T-helper 2 cell treated with Interferon-gamma antibody and Interleukin-4, amounts not matched to agents 100 ng/mL and 5 ng/mL, for 36 hours (primary cell): ENCODE measurements at regions not wholly inside any gene's neighbourhood (a gene's known extent, or its start where the extent isn't known, plus 50 kb on each side); places are given as distances from the start of the nearest gene placed in this dataset.
"Not testable (repeated sequence)": the region's sequence is repeated elsewhere in the genome, so short reads cannot be mapped to it uniquely, and the experiment has no call there.

Experiments used
- intact Hi-C: fragments of 100-400 bp; cut with micrococcal nuclease; formaldehyde crosslinking; loops from one replicate; pipeline ENCODE4 v1.15.1; 2023

DNA sequence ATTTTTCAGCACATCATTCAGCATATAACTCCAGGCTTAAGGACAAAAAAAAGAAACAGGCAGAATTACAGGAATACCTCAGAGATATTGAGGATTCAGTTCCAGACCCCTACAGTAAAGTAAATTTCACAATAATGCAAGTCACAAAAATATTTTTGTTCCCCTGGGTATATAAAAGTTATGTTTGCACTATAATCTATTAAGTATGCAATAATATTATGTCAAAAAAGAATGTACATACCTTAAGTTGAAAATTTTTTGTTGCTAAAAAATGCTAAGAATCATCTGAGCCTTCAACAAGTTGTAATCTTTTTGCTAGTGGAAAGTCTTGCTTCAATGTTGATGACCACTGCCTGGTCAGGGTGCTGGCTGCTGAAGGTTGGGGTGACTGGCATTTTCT, 2532.5 kb downstream of the ARAP2 start:
- intact Hi-C loops: no loop called here

DNA sequence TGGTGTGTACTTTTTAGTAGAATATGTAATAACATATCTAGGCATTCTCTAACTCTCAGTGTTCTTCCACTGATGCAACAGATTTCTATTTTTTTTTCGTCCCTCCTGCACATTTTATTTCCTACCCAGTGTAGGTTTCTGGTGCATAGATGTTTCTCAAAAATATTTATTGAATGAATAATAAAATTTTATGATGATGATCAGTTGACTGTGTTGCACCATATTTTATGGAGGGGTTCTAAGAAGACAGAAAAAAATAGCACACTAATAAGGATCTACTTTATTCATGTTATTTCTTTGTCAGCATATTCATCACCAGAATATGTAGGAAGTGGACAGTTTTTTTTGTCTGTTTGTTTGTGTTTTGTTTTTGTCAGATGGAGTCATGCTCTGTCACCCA, 2529.3 kb downstream of the ARAP2 start:
- intact Hi-C loops: no loop called here

DNA sequence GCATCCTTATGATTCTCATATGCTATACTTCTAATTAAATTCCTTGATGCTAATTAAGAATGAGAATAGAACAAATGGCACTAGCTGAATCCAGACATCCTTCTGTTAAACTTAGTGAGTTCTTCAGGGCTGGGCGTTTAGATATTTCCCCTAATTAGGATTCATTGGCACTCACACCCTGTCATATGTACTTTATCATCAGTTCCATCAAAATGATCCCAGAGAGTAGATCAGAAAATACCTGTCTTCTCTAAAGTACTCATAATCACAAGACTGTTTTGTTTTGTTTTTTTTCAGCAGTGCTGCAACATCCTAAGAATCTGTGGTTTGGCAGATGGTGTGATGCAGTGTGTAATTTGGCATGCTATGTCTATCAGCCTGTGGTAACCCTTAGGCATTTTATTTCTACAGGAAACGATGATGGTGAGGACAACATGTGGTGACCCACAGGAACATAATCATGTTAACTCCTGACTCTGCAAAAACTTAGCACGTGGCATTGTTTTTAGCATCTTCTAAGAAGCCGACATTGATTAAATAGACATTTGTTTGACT, 2528.4 kb downstream of the ARAP2 start:
- intact Hi-C loops: no loop called here

DNA sequence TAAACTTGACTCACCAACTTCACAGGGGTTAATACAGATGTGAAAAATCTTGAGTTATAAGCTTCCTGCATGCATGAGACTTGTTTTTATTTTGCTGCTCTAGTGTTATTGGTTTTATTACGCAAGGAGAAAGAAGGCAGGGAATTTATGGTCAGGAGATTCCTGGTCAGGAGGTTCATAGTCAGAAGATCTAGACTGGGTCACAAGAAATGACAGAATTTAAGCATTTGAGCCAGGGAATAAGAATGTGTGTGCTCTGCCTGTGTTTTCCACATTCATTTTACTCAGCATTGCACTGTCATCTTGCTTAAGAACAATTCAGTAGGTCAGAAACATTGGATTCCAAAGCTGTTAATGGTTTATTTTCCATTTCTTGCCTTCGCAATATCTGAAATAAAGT, 2522.1 kb downstream of the ARAP2 start:
- intact Hi-C loops: no loop called here

DNA sequence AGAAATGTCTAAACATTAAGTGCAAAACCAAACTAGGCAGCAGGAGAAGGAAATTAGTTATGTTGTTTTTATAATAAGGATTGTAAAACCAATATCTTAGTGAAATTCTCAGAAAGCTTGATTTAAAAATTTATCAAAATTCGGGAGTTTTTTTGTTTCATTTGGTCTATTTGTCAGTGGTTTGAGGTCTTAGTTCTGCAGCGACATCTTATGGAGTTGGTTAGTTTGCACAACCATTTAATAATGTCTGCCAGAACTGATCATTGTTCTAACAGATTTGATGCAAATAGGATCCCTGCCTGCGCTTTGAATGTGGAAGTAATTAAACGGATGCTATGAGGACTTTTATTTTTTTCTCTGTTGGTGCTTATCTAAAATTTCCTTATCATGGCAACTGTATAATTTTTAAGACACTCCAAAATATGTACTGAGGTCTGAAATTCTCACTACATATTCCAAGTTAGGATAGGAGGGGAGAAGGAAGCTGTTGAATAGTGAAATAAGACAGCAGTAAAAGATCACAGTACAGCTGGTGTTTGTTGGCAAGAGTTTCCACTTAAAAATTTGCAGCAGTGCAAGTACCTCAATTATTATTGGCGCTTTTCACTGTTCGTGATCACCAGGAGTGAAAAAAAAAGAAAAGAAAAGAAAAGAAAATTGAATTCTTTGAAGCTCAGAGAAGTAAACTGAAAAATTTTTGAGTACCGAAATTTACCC, 2521.4 kb downstream of the ARAP2 start:
- intact Hi-C loops: no loop called here

DNA sequence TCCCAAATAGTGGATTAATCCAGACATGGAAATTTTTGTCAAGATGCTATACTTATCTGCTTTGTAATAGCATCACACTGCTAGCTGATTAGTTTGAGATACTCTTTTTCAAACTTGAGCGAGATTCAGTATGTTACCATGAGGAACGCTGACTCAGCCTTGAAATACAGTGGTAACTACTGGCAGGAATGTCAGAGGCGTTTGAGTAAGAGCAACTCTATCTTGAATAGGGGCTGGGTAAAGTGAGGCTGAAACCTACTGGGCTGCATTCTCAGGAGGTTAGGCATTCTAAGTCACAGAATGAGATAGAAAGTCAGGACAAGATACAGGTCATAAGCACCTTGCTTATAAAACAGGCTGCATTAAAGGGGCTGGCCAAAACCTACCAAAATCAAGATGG, 2519.6 kb downstream of the ARAP2 start:
- intact Hi-C loops: no loop called here

DNA sequence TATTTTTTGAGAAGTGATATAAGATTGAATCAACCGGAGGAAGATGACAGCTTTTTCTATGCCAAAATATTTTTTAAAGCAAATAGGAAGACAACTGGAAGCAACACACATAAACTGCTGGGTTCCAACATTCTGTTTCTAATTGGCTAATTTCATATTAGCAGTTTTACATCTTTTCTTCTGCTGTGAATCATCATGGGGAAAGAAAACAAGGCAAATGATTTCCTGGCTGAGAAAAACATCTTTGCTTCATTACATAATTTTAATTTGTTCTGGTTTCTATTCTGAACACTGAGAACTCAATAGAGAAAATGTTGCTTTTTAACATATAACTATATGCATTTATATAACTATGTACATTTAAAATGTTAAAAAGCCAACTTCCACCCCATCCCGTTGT, 2518.5 kb downstream of the ARAP2 start:
- intact Hi-C loops: no loop called here

DNA sequence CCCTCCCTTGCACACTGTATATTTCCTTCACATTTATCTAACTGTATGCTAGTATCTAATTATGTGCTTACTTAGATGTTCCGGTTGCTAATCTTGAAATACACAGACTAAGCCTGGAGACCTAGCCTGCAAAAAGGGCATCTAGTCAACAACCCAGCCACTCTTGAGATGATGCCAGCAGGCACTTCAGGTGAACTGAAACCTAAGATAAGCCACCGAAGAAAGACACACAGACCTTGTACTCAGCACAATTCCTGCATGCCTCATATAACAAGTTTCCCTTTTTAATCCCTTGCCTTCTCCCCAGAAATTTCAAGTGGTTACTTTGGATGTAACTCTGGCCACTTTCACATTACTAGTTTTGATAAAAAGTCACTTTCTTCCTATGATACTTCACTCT, 2506.6 kb downstream of the ARAP2 start:
- intact Hi-C loops: no loop called here

DNA sequence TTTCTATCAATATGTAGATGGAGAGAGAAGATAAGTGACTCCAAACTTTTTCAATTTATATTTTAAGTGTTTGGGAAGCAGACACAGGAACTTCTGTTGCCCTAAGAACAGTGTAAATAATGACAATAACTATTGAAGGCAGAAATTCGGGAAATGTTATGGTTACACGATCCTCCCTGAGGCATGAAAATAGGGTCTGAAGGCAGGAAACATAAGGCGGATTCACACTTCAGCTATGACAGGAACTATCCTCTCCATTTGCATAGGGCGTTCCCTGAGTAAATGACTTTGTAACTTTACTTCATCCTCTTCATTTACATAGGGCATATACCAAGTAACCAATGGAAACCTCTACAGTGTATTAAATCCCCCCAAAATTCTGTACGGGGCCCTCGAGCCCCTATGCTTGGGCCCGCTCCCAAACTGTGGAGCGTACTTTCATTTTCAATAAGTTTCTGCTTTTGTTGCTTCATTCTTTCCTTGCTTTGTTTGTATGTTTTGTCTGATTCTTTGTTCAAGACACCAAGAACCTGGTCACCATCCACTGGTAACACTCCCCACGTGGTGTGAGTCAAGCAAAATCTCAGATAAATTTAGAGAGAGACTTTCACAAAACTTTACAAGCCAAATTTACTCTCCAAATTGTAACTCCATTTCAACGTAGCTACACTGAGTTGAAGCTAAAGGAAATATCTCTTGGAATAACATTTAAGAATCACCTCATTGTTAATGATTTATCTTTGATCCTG, 2504.3 kb downstream of the ARAP2 start:
- intact Hi-C loops: no loop called here

DNA sequence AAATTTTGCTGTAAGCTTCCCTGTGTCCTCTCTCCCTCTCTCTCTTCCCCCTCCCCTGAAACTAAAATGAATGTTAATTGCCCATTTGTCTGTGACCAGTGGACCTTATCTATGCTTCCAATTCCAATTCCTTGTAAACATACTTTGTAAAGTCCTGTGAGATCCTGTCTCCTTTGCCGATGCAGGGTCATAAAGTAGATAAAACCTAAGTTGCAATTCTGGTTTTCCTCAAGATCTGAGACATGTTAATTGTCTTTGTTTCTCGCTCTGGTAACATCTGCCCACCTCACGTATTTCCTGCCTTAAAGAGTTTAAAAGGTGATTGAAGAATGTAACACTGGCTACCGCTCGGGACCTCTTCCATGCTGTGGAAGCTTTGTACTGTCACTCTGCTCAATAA, 2503.4 kb downstream of the ARAP2 start:
- intact Hi-C loops: not testable (repeated sequence)

DNA sequence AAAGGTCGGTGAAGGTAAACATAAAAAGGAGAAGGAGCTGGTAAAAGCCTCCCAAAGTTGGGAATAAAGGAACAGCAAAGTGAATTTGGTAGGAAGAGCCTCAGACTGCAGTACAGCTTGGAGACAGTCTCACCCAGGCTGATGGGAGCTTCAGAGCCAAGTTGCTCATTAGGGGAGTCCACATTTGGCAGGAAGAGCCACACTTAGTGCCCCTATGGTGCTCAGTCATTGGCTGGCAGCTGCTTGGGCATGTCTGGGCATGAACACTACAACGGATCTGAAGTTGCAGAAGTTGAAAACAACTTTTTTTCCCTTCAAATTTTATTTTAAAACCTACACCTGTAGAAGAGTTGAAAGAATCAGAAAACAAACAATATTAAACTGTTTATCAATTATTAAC, 2497.3 kb downstream of the ARAP2 start:
- intact Hi-C loops: no loop called here

DNA sequence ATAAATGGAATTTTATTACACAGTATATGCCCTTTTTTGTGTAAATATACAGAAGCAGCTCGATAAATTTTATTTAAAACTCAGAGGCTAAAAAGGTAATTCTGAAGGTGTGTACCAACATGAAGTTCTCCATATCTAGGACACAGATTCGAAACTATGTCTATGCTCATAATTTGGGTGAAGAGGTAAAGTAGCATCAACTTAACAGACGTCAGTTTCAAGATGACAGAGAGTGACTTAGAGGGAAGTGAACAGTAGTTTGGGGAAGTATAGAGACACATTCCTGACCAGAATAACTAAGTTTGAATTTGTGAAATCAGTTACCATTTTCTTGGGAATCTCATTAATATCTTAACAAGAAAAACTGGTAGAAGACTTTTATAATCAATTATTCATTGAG, 2493.3 kb downstream of the ARAP2 start:
- intact Hi-C loops: no loop called here

DNA sequence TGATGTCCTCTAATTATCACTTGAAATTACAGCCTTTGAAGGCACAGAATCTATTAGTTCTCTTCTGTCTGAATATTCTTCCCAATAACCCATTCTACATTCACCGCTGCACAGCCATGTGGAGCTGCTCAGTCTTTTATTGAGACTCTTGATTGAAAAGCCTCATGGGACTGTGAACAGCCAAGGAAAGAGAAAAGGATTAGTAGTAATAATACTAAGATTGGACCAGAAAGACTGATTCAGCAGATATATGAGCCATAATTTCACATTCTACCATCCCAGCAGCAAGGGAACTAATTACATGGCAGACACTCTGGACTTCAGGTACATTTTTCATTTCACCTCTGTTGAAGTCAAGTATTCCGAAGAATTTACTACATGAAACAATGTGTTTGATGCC, 2471.7 kb downstream of the ARAP2 start:
- intact Hi-C loops: no loop called here

DNA sequence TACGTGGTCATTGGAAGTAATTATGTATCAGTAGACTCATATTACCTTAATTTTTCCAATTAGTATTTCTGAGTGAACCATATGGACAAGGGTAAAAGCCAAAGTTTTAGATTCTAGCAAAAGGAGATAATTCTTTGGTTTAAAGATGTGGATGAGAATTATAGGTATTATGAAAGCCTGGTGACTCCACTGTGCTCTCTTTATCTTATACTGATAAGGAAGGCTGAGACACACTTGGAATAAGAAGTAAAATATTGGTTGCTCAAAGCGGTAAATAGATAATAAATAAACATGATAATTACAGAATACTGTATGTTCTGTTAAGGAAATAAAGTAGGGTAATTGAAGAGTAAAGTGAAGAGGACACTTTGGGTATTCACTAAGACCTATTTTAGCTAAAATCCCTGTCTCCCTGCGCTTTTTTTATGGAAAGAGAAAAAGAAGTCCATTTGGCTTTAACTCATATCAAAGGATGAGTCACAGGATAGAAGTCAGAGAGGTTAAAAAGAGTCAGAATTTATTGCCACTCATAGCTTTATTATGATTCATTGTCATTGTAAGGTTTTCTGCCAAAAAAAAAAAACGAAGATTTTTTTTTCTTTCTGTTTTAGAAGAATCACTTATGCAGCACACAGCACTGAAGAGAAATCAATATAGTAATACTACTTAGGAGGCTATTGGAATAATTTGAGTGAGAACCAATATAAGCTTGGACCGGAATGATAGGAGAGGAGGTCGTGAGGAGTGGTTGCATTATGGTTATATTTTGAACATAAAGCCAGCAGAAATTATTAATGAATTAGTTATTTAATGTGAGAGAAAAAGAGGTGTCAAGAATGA, 2463.1 kb downstream of the ARAP2 start:
- intact Hi-C loops: no loop called here

DNA sequence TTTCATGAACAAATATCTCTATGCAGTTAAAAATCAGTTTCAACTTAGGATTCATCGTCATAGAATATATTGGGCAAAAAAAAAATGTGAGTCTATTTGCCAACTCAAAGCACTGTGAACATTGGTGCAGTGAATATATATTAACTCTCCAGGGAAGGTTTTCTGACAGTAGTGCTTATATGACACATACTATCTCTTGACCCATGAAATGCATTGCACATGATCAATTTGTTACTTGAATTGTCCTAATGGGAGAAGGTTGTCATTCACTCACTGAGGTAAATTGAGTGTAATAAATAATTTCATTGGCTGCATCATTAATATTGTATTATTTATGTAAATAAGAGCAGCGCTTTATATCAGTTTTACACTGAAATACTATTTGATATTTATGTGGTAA, 2458.5 kb downstream of the ARAP2 start:
- intact Hi-C loops: no loop called here

DNA sequence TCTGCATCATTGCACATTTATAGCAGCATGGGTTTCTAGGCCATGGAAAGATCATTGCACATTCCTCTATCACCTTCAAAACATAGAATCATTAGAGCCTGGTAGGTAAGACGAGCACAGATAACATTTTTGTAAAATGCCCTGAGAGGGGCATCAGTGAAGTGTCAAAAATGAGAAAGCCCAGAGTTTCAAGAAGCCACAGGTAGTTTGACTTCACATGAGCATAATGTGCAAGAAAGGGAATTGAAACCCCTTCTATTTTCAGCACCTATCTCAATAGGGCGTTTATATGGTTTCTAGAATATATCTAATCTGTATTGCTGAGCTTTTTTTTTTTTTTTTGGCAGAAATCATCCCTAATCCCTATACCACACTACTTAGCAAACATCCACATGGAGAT, 2441.7 kb downstream of the ARAP2 start:
- intact Hi-C loops: no loop called here

DNA sequence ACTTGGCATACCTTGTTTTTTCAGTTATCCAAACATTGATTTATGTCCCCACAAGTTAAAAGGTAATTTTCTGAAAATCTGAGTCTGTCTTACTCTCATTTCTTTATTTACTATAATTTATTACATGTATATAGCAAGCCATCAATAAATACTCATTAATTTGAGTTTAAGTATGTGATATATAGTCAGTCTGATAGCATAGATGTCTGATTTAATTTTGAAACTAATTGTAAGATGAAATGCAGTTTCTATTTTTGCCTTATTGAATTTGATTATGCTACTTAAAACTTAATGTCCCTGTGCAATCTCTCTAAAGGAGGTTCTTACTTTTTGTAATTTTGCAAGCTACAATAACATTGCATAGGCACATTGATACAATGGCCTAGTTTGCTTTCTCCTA, 2418.6 kb downstream of the ARAP2 start:
- intact Hi-C loops: no loop called here

DNA sequence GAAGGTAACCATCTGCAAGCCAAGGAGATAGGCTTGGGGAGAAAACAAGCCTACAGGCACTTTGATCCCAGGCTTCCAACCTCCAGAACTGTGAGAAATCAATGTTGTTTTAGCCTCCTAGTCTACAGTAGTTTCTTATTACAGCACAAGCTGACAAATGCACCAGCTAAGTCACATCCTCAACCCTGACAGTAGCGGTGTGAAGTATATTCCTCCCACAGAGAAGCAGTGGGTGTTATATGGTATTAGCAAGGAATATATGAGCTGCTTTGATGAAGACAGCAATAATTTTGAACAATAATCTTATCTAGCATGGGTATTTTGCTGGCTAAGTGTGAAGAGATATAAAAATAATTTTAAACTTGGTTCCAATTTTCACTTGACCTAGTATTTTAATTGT, 2415.0 kb downstream of the ARAP2 start:
- intact Hi-C loops: not testable (repeated sequence)

DNA sequence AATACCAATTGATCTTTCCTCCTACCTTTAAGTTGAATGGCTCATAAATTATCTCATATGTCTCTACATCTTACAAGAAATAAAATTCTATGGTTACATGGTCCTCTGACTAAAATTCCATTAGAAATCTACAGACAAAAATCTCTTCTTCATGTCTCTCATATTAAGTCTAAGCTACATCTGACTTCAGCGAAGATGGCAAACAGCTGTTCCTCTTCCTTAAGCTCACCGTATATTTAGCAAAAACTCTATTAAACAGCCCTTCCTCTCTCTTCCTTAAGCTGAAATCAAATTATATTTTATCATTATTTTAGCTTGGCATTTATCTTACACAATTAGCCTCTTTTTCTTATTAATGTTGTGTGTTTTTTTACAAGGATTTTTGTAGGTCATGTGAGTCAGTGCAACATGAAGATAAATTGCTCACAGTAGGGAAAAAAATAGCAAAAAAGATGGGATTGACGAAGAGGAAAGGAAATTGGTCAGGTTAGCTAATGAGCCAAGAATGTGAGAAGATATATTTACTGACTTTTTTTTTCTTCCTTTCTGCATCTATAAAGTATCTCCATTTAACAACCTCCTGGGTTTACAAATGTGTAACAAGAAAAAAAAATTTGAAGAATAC, 2412.8 kb downstream of the ARAP2 start:
- intact Hi-C loops: no loop called here

DNA sequence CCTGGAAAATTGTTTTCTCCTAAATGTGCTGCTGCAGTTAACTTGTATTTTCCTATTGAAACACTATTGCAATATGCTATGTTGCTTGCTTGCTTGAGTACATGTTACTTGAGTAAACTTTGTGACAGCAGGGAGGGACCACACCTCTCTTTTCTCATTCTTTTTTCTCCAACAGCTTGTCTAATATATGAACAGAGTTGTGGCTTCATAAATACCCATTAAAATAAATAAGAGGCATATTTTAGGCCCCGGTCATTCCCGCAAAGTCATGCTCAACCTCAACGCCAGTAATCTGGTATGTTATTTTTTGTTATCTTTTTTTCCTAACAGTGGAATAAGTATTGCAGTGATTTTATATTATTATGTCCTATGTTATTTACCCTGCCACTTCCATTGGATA, 2408.6 kb downstream of the ARAP2 start:
- intact Hi-C loops: not testable (repeated sequence)

DNA sequence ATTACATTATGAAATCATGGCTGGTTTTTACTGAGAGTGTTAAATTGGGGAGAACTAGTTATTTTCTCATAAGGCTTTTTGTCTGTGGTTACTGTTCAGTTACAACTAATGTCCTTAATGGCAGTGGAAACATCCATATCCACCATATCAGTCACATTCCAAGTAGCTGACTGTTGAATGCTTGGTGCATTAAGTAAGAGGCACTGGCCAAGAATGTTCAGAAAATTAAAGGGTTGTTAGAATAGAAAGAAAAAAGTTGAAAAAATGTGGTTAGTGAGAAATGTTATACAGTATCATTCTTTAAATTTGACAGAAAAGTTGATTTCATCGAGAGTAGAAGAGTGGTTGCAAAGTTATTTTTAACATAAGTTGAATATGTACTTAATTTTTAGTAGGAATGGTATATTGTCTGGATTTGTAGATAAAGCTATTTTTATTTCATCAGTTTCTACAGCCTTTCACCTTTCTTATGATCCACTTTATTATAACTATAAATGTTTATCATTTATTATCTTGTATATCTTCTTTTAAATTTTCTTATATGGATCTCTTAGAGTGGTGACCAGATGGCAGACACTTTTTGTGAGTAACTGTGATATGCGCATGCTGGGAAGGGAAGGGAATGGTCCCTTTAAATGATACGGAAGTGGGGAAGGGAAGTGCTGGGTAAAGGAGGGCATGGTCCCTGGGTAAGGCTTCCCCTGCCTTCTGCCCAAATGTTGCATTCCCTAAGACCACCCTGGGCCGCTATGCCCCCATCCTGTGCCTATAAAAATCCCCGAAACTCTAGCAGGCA, 2407.1 kb downstream of the ARAP2 start:
- intact Hi-C loops: no loop called here
